AG04449 (cell line): ENCODE measurements at regions not wholly inside any gene's neighbourhood (a gene's known extent, or its start where the extent isn't known, plus 50 kb on each side); places are given as distances from the start of the nearest gene placed in this dataset.
A peak's percentile ranks its signal among the peaks of the same experiment; 100 is the strongest.

ENCODE experiments used
- CTCF ChIA-PET: fragments of 350-600 bp; formaldehyde crosslinking; extraction: SDS; loops from one replicate; lab custom pipeline; 2021; ENCODE audit warnings: antibody characterized with exemption; lab: Yijun Ruan, JAX
- POLR2A ChIA-PET: fragments of 400-600, 350-600 bp; formaldehyde crosslinking; extraction: SDS; loops from one replicate; lab custom pipeline; 2020; ENCODE audit warnings: antibody characterized with exemption, inconsistent platforms; lab: Yijun Ruan, JAX
- DNase-seq: peaks from one replicate; pipeline ENCODE4 v3.0.0-alpha.2; 2010; ENCODE audit warnings: low read depth, low spot score
- H3K4me3 ChIP-seq: 2 replicates; pipeline ENCODE4 v1.5.1; 2011; ENCODE audit warnings: low read depth, mild to moderate bottlenecking, control low read depth, low read length
- TF ChIP-seq, protein P1 (sequence below): IDR thresholded peaks from one replicate; pipeline ENCODE4 v1.5.1; 2011; ENCODE audit warnings: mild to moderate bottlenecking, moderate library complexity, low read length, control low read depth, inconsistent platforms; ENCODE audit not compliant: insufficient read depth; ENCODE audit errors: missing control alignments

DNA sequence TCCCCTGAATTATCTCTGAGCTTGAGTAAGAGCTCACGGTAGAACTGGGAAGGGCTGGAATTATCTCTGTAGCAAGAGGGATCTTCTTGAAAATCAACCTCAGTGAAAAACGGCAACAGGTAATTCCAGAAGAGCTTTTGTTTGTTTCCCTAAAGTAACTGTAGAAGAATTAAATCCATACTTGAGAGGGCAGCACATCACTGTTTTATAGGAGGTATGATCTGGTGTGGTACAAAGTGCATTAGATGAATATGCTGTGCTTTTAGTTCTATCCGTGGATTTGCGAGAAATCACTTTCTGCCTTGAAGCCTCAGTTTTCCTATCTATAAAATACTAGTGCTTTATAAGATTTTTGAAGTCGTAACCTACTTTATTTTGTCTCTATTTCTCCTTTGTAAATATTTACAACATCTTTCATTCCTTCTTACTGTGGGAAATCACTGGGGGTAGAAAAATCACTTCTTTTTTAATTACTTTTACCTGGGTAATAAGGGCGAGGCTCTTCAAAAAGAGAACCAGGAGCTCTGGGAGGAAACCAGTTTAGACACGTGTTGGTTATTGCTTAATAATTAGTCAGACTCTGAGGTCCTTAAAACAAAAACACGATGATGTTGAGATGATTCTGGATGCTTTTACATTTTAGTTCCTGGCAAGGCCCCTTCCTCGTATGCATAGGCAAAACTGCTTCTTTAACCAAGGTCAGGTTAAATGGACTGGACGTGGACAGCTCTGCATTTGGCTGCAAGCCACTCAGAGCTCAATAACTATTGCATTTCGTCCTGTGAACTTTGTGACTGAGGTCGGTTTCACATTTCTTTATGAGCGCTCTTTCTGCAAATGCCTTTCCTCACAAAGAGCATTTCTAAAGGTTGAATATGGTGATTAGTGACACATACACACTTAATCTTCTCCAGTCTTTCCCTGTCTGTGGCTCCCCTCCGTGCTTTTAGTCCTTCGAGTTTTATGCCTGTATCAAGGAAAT is 376.1 kb downstream of the BRINP1 start:
- POLR2A ChIA-PET: no interaction called here
- TF ChIP-seq, protein P1, sequence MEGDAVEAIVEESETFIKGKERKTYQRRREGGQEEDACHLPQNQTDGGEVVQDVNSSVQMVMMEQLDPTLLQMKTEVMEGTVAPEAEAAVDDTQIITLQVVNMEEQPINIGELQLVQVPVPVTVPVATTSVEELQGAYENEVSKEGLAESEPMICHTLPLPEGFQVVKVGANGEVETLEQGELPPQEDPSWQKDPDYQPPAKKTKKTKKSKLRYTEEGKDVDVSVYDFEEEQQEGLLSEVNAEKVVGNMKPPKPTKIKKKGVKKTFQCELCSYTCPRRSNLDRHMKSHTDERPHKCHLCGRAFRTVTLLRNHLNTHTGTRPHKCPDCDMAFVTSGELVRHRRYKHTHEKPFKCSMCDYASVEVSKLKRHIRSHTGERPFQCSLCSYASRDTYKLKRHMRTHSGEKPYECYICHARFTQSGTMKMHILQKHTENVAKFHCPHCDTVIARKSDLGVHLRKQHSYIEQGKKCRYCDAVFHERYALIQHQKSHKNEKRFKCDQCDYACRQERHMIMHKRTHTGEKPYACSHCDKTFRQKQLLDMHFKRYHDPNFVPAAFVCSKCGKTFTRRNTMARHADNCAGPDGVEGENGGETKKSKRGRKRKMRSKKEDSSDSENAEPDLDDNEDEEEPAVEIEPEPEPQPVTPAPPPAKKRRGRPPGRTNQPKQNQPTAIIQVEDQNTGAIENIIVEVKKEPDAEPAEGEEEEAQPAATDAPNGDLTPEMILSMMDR: no peak
- H3K4me3 ChIP-seq: no peak overlapping the region
- DNase-seq: no peak
- CTCF ChIA-PET: interaction anchor here (0.6 to 1.8 kb wide), 2 partner anchors 10 to 553 kb away, joined by 3 to 5 read pairs; no protein-coding TSS in a partner anchor

- DNase-seq: no peak
- H3K4me3 ChIP-seq: no peak overlapping the region
- POLR2A ChIA-PET: no interaction called here
- CTCF ChIA-PET: no interaction called here
- TF ChIP-seq, protein P1: no peak
Measured at GRCh38 chr9:118993965-118994364, 375.3 kb downstream of the BRINP1 start.

GRCh38 chr9:119002491-119002890 is 366.7 kb downstream of the BRINP1 start:
- DNase-seq: no peak
- TF ChIP-seq, protein P1: no peak
- H3K4me3 ChIP-seq: no peak overlapping the region
- ChIA-PET POLR2A (interaction anchor here (0.7 kb wide), 1 partner anchor 144 kb away, joined by 3 read pairs; no protein-coding TSS in a partner anchor), CTCF (interaction anchor here (1.5 kb wide), 1 partner anchor 1346 kb away, joined by 3 read pairs; no protein-coding TSS in a partner anchor)

- CTCF ChIA-PET: interaction anchor here (0.7 kb wide), 1 partner anchor 14 kb away, joined by 3 read pairs; no protein-coding TSS in a partner anchor
- no peak overlapping the region for H3K4me3 ChIP-seq
- POLR2A ChIA-PET: no interaction called here
- peak; percentile 58 for DNase-seq
- TF ChIP-seq, protein P1: no peak
Measured at GRCh38 chr9:119003201-119003611, 366.0 kb downstream of the BRINP1 start.

DNA sequence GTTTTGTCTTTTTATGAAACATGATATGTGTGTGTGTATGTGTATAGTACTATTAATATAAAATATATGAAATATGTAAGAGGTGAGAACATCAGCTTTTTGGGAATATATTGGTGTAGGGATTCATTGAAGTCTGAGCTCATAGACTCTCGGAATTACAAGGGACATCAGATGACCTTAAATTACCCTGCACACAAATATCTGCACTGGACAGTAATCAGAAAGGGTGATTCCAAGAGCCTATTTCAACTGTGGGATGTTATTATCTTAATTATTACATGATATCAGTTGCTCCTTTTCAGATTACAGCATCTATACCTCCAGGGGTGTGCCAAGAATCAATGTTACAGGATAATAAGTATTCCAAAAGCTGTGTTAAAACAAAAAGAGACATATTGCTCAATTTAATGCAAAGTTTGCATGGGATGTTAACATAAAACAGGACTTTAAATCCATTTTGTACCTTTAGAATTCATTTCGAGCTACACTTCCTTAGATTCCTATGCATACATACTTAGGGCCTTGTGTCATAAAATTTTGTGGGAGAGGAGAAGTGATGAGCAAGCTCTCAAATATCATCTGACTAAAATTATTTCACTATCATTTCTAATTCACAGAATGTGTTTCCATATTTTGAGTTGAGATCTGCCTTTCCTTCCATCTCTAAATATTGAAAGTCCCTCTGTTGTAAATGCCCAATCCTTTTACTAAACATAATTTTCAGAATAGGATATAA is 365.2 kb downstream of the BRINP1 start:
- no peak overlapping the region for H3K4me3 ChIP-seq
- peak; percentile 14 for DNase-seq
- TF ChIP-seq, protein P1: no peak
- ChIA-PET CTCF (interaction anchor here (1.2 kb wide), 1 partner anchor 9 kb away, joined by 4 read pairs; no protein-coding TSS in a partner anchor), POLR2A (interaction anchor here (0.8 to 0.9 kb wide), 2 partner anchors 17 to 29 kb away, joined by 3 read pairs; no protein-coding TSS in a partner anchor)
